ENCODE measurements at regions not wholly inside any gene's neighbourhood (a gene's known extent, or its start where the extent isn't known, plus 50 kb on each side); places are given as distances from the start of the nearest gene placed in this dataset.
"Not testable (repeated sequence)": the region's sequence is repeated elsewhere in the genome, so short reads cannot be mapped to it uniquely, and the experiment has no call there.

- DNase-seq (ENCODE audit: low spot score) = no peak
These were observed 248.5 kb upstream of the LMO3 start for GRCh38 chr12:16854465-16854864.

- no peak for DNase-seq (ENCODE audit: low spot score)
These were observed 243.5 kb upstream of the LMO3 start for GRCh38 chr12:16849473-16849872.

- no peak for DNase-seq (ENCODE audit: low spot score)
These were observed 238.9 kb upstream of the LMO3 start for GRCh38 chr12:16844875-16845274.

- no peak for DNase-seq (ENCODE audit: low spot score)
These were observed 227.5 kb upstream of the LMO3 start for GRCh38 chr12:16833376-16834015.

GRCh38 chr12:16828891-16829290, 222.9 kb upstream of the LMO3 start:
- DNase-seq (ENCODE audit: low spot score) = no peak

- no peak for DNase-seq (ENCODE audit: low spot score)
These were observed 201.8 kb upstream of the LMO3 start for GRCh38 chr12:16807731-16808130.

GRCh38 chr12:16796168-16796567, 190.2 kb upstream of the LMO3 start:
- DNase-seq (ENCODE audit: low spot score) = no peak

- no peak for DNase-seq (ENCODE audit: low spot score)
These were observed 183.3 kb upstream of the LMO3 start for GRCh38 chr12:16789204-16789790.

- no peak for DNase-seq (ENCODE audit: low spot score)
These were observed 182.7 kb upstream of the LMO3 start for GRCh38 chr12:16788506-16789203.

- DNase-seq (ENCODE audit: low spot score) = no peak
These were observed 180.0 kb upstream of the LMO3 start for GRCh38 chr12:16785953-16786352.

GRCh38 chr12:16785524-16785923, 179.6 kb upstream of the LMO3 start:
- DNase-seq (ENCODE audit: low spot score) = no peak

GRCh38 chr12:16769129-16769528, 163.2 kb upstream of the LMO3 start:
- not testable (repeated sequence) for DNase-seq (ENCODE audit: low spot score)

- DNase-seq (ENCODE audit: low spot score) = no peak
These were observed 160.8 kb upstream of the LMO3 start for GRCh38 chr12:16766736-16767135.

GRCh38 chr12:16763901-16764300, 157.9 kb upstream of the LMO3 start:
- DNase-seq (ENCODE audit: low spot score) = no peak

- no peak for DNase-seq (ENCODE audit: low spot score)
These were observed 151.0 kb upstream of the LMO3 start for GRCh38 chr12:16756833-16757555.

- no peak for DNase-seq (ENCODE audit: low spot score)
These were observed 124.8 kb upstream of the LMO3 start for GRCh38 chr12:16730772-16731171.

- no peak for DNase-seq (ENCODE audit: low spot score)
These were observed 120.9 kb upstream of the LMO3 start for GRCh38 chr12:16726879-16727278.

- DNase-seq (ENCODE audit: low spot score) = peak; percentile 5
These were observed 113.9 kb upstream of the LMO3 start for GRCh38 chr12:16719713-16720416.

- no peak for DNase-seq (ENCODE audit: low spot score)
These were observed 111.0 kb upstream of the LMO3 start for GRCh38 chr12:16716928-16717327.

GRCh38 chr12:16692099-16692498, 86.1 kb upstream of the LMO3 start:
- DNase-seq (ENCODE audit: low spot score) = no peak

GRCh38 chr12:16691624-16692023, 85.7 kb upstream of the LMO3 start:
- no peak for DNase-seq (ENCODE audit: low spot score)

- DNase-seq (ENCODE audit: low spot score) = no peak
These were observed 82.2 kb upstream of the LMO3 start for GRCh38 chr12:16688200-16688599.
